Peyer's patch (tissue), 4 donors: ENCODE measurements at regions not wholly inside any gene's neighbourhood (a gene's known extent, or its start where the extent isn't known, plus 50 kb on each side); places are given as distances from the start of the nearest gene placed in this dataset.

ENCODE experiments used
- CTCF ChIP-seq, 6 experiments: fragments of 450-650 bp in 4 of 6; fragments of 200-600 bp in 2 of 6; sonication (generic) in 1 of 6; IDR thresholded peaks; one replicate each; pipeline ENCODE4 v1.5.1; 2017 to 2019; ENCODE audit warnings: antibody characterized with exemption in 6 of 6, mild to moderate bottlenecking in 3 of 6, moderate library complexity in 1 of 6
- POLR2A ChIP-seq, 2 donors: fragments of 450-650 bp; IDR thresholded peaks; one replicate each; pipeline ENCODE4 v1.5.1; 2017; ENCODE audit warnings: antibody characterized with exemption in 2 of 2, mild to moderate bottlenecking in 2 of 2, moderate library complexity in 2 of 2

- no peak for TF ChIP-seq CTCF (IDR thresholded peaks at IDR 0.05)
- TF ChIP-seq POLR2A (IDR thresholded peaks at IDR 0.05) = no peak
These were observed 521.4 kb upstream of the SEMA3D start for GRCh38 chr7:85708221-85708620.
